ENCODE measurements at regions not wholly inside any gene's neighbourhood (a gene's known extent, or its start where the extent isn't known, plus 50 kb on each side); places are given as distances from the start of the nearest gene placed in this dataset.

GRCh38 chr13:103190841-103191240 lies 124.6 kb upstream of the SLC10A2 start:
- TF ChIP-seq GATA2 (IDR thresholded peaks at IDR 0.05; ENCODE audit: low read depth, low read length) (no peak), GATA3 (IDR thresholded peaks at IDR 0.05; ENCODE audit: low read depth, low read length) (no peak)

Data from SH-SY5Y (cell line).